Parathyroid adenoma (tissue), 2 donors: ENCODE measurements at regions not wholly inside any gene's neighbourhood (a gene's known extent, or its start where the extent isn't known, plus 50 kb on each side); places are given as distances from the start of the nearest gene placed in this dataset.

Experiments used
- H2AFZ ChIP-seq: fragments of 300-600 bp; sonication (generic); one replicate; pipeline ENCODE4 v1.7.0; 2017; ENCODE audit warnings: antibody characterized with exemption, mild to moderate bottlenecking
- H3K27ac ChIP-seq: fragments of 300-600 bp; sonication (generic); one replicate; pipeline ENCODE4 v1.7.0; 2017
- H3K27me3 ChIP-seq: fragments of 300-600 bp; sonication (generic); one replicate; pipeline ENCODE4 v1.7.0; 2017; ENCODE audit warnings: low read length; ENCODE audit not compliant: control insufficient read depth, insufficient read depth
- H3K36me3 ChIP-seq: fragments of 300-600 bp; sonication (generic); one replicate; pipeline ENCODE4 v1.7.0; 2017; ENCODE audit warnings: low read length; ENCODE audit not compliant: control insufficient read depth, insufficient read depth
- H3K4me1 ChIP-seq: fragments of 300-600 bp; sonication (generic); one replicate; pipeline ENCODE4 v1.7.0; 2017; ENCODE audit warnings: control low read depth
- H3K4me2 ChIP-seq: fragments of 300-600 bp; sonication (generic); one replicate; pipeline ENCODE4 v1.7.0; 2017; ENCODE audit warnings: low read length
- H3K4me3 ChIP-seq: fragments of 300-600 bp; sonication (generic); one replicate; pipeline ENCODE4 v1.7.0; 2017; ENCODE audit warnings: low read depth, low read length
- H3K79me2 ChIP-seq: fragments of 300-600 bp; sonication (generic); one replicate; pipeline ENCODE4 v1.7.0; 2017; ENCODE audit warnings: control low read depth
- H3K9ac ChIP-seq: fragments of 300-600 bp; sonication (generic); one replicate; pipeline ENCODE4 v1.7.0; 2017; ENCODE audit warnings: mild to moderate bottlenecking
- H3K9me3 ChIP-seq: fragments of 300-600 bp; sonication (generic); one replicate; pipeline ENCODE4 v1.7.0; 2017; ENCODE audit warnings: low read length; ENCODE audit not compliant: control insufficient read depth
- TF ChIP-seq, protein P1 (sequence below): fragments of 300-600 bp; sonication (generic); IDR thresholded peaks from one replicate; pipeline ENCODE4 v1.7.0; 2017; ENCODE audit warnings: antibody characterized with exemption, mild to moderate bottlenecking
- donor health status: primary hyperparathyroidism.

DNA sequence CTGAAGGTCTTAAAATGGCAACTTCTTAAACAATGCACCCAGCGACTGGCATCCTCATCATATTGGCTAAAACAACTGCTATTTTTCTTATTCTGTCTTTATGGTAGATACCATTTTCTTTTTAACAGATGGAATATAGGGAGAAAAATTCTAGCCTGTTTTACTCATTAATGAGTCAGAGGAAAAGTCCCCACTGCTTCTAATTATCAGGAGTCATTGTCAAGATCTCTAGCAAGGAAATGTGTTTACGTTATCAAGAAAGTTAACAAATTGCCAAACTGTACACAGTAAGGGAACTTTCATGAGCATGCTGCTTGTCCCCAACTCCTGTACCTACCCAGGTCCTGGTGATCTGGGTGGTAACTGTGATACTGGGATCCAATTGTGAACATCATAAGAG is 117.7 kb upstream of the KIAA1217 start:
- Histone ChIP-seq H3K9me3 (no peaks in the 10 kb centered on the region), H3K4me2 (peak overlapping the region; percentile 17), H3K27ac (no peak overlapping the region), H3K4me1 (peaks cover 14% of the 10 kb centered on the region), H3K9ac (no peak overlapping the region), H3K79me2 (no peaks in the 10 kb centered on the region), H3K4me3 (no peak overlapping the region), H3K27me3 (no peaks in the 10 kb centered on the region), H2AFZ (peak overlapping the region; percentile 4), H3K36me3 (no peaks in the 10 kb centered on the region)
- TF ChIP-seq, protein P1, sequence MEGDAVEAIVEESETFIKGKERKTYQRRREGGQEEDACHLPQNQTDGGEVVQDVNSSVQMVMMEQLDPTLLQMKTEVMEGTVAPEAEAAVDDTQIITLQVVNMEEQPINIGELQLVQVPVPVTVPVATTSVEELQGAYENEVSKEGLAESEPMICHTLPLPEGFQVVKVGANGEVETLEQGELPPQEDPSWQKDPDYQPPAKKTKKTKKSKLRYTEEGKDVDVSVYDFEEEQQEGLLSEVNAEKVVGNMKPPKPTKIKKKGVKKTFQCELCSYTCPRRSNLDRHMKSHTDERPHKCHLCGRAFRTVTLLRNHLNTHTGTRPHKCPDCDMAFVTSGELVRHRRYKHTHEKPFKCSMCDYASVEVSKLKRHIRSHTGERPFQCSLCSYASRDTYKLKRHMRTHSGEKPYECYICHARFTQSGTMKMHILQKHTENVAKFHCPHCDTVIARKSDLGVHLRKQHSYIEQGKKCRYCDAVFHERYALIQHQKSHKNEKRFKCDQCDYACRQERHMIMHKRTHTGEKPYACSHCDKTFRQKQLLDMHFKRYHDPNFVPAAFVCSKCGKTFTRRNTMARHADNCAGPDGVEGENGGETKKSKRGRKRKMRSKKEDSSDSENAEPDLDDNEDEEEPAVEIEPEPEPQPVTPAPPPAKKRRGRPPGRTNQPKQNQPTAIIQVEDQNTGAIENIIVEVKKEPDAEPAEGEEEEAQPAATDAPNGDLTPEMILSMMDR, result no peak

DNA sequence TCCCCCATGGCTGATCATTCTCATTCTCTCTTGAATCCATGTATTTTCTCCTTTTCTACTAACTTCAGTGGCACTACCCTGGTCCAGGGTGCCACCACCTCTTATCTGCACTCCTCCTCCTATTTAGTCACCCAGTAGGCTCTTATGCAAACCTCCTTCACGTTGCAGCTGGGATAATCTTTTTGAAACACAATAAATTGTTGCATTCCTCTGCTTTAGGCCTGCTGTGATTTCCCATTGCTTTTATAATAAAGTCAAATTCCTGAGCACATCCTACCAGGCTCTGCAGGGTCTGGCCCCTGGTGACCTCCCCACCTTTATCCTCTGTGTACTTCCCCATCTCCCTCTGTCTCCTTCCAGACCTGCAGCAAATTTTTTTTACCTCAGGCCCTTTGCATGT is 112.7 kb upstream of the KIAA1217 start:
- Histone ChIP-seq H3K9me3 (no peaks in the 10 kb centered on the region), H3K27ac (no peak overlapping the region), H3K4me1 (peaks cover 12% of the 10 kb centered on the region), H3K4me3 (no peak overlapping the region), H3K27me3 (no peaks in the 10 kb centered on the region), H3K4me2 (no peak overlapping the region), H3K79me2 (no peaks in the 10 kb centered on the region), H3K36me3 (no peaks in the 10 kb centered on the region), H3K9ac (no peak overlapping the region), H2AFZ (no peak overlapping the region)
- TF ChIP-seq, protein P1, result no peak

DNA sequence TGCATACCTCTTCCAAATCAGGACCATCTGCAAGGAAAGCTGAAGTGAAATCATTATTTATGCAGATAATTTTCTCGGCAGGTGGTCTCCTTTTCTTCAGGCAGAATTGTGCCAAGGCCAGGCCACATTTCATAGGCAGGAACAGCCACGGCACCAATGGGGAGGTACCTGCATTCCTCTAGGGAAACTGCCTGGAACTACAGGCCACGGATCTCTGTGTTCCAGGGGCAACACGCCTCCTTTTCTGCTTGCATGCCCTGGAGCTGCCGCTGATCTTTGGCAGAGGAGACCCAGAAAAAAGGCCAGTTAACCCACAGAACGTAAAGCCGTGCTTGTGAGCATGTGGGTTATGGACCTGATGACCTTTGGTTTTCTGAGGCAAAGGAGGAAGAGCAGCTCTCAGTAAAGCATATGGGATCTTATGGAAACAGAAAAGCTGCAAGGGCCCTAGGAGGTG is 111.2 kb upstream of the KIAA1217 start:
- Histone ChIP-seq H3K4me3 (peak overlapping the region; percentile 29), H3K79me2 (no peaks in the 10 kb centered on the region), H3K36me3 (no peaks in the 10 kb centered on the region), H3K27ac (peak overlapping the region; percentile 15), H3K9me3 (no peaks in the 10 kb centered on the region), H3K9ac (no peak overlapping the region), H2AFZ (peak overlapping the region; percentile 82), H3K27me3 (no peaks in the 10 kb centered on the region), H3K4me1 (peaks cover 8% of the 10 kb centered on the region), H3K4me2 (peak overlapping the region; percentile 53)
- TF ChIP-seq, protein P1, result no peak

DNA sequence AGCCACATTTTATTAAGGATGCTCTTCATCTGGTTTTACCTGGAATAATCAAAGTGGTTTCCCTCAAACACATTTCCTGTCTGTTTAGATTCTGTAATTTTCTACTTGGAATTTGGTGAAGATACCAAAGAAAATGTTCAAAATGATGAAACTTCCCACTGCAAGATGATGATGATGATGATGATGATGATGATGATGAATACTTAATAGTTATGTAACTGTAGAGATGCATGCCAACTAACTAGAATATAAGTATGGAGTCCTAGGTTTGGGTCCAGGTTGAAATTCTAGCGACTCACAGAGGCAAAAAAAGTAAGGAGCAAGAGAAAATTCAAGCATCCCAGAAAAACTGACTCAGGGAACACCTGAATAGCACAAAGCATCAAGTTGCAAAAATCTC is 104.0 kb upstream of the KIAA1217 start:
- no peaks in the 10 kb centered on the region for H3K36me3 ChIP-seq
- H3K27ac ChIP-seq, result no peak overlapping the region
- H3K9me3 ChIP-seq, result no peaks in the 10 kb centered on the region
- TF ChIP-seq, protein P1, result no peak
- no peak overlapping the region for H2AFZ ChIP-seq
- no peaks in the 10 kb centered on the region for H3K79me2 ChIP-seq
- H3K4me3 ChIP-seq, result no peak overlapping the region
- H3K4me2 ChIP-seq, result no peak overlapping the region
- no peak overlapping the region for H3K9ac ChIP-seq
- H3K27me3 ChIP-seq, result no peaks in the 10 kb centered on the region
- H3K4me1 ChIP-seq, result no peaks in the 10 kb centered on the region

DNA sequence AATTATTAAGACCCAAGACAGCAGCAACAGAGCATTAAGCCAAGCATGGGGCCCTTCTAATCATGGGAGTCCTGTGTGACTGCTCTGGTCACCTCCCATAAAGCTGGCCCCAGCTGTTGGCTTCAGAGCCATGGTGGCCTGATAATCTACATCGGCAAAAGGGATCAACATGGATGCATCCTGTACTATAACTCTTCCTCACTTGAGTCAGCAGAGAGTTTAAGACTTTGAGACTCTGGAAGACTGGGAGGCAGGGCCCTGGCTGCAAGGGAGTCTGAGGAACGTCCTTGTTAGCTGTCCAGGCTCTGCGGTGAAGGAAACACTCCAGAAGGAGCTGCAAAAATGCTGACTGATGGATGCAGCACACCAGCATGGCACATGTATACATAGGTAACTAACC is 95.0 kb upstream of the KIAA1217 start:
- Histone ChIP-seq H3K9ac (no peak overlapping the region), H2AFZ (no peak overlapping the region), H3K4me3 (no peak overlapping the region), H3K27ac (no peak overlapping the region), H3K27me3 (no peaks in the 10 kb centered on the region), H3K79me2 (no peaks in the 10 kb centered on the region), H3K9me3 (no peaks in the 10 kb centered on the region), H3K4me2 (no peak overlapping the region), H3K36me3 (no peaks in the 10 kb centered on the region), H3K4me1 (peaks cover 4% of the 10 kb centered on the region)
- TF ChIP-seq, protein P1, result no peak
